NCI-H446 treated with DMSO at 0.1 percent for 48 hours (cell line): ENCODE measurements at regions not wholly inside any gene's neighbourhood (a gene's known extent, or its start where the extent isn't known, plus 50 kb on each side); places are given as distances from the start of the nearest gene placed in this dataset.
"Not testable (repeated sequence)": the region's sequence is repeated elsewhere in the genome, so short reads cannot be mapped to it uniquely, and the experiment has no call there.

ENCODE experiments used
- DNase-seq: peaks from one replicate; lab custom pipeline; 2025; lab: John Stamatoyannopoulos, UW

- no peak for DNase-seq
These were observed 161.5 kb downstream of the TMEM132E start for GRCh38 chr17:34740565-34741520.

- no peak for DNase-seq
These were observed 160.0 kb downstream of the TMEM132E start for GRCh38 chr17:34739386-34739785.

- DNase-seq = not testable (repeated sequence)
These were observed 158.3 kb downstream of the TMEM132E start for GRCh38 chr17:34737673-34738072.

GRCh38 chr17:34736611-34737010 lies 157.2 kb downstream of the TMEM132E start:
- DNase-seq = no peak

- no peak for DNase-seq
These were observed 154.0 kb downstream of the TMEM132E start for GRCh38 chr17:34733333-34733732.

GRCh38 chr17:34730816-34731215 lies 151.4 kb downstream of the TMEM132E start:
- DNase-seq = no peak

GRCh38 chr17:34728771-34729310 lies 149.5 kb downstream of the TMEM132E start:
- DNase-seq = no peak

- DNase-seq = no peak
These were observed 148.2 kb downstream of the TMEM132E start for GRCh38 chr17:34727601-34728000.

- DNase-seq = no peak
These were observed 147.4 kb downstream of the TMEM132E start for GRCh38 chr17:34726536-34727384.

- DNase-seq = no peak
These were observed 146.3 kb downstream of the TMEM132E start for GRCh38 chr17:34725725-34726124.

GRCh38 chr17:34725008-34725407 lies 145.6 kb downstream of the TMEM132E start:
- no peak for DNase-seq

- DNase-seq = no peak
These were observed 144.5 kb downstream of the TMEM132E start for GRCh38 chr17:34723875-34724274.

GRCh38 chr17:34721326-34721725 lies 141.9 kb downstream of the TMEM132E start:
- DNase-seq = no peak

- DNase-seq = no peak
These were observed 141.4 kb downstream of the TMEM132E start for GRCh38 chr17:34720760-34721159.

GRCh38 chr17:34719569-34719968 lies 140.2 kb downstream of the TMEM132E start:
- no peak for DNase-seq

- no peak for DNase-seq
These were observed 137.7 kb downstream of the TMEM132E start for GRCh38 chr17:34717092-34717491.

GRCh38 chr17:34716291-34716690 lies 136.9 kb downstream of the TMEM132E start:
- no peak for DNase-seq

- DNase-seq = no peak
These were observed 136.1 kb downstream of the TMEM132E start for GRCh38 chr17:34715504-34715903.

GRCh38 chr17:34714475-34715410 lies 135.4 kb downstream of the TMEM132E start:
- no peak for DNase-seq

- no peak for DNase-seq
These were observed 134.3 kb downstream of the TMEM132E start for GRCh38 chr17:34713687-34714086.

- DNase-seq = no peak
These were observed 133.3 kb downstream of the TMEM132E start for GRCh38 chr17:34712481-34713195.
